K562 (cell line): ENCODE measurements at regions not wholly inside any gene's neighbourhood (a gene's known extent, or its start where the extent isn't known, plus 50 kb on each side); places are given as distances from the start of the nearest gene placed in this dataset.
A peak's percentile ranks its signal among the peaks of the same experiment; 100 is the strongest.
"Not testable (repeated sequence)": the region's sequence is repeated elsewhere in the genome, so short reads cannot be mapped to it uniquely, and the experiment has no call there.

Source experiments
- ATF3 ChIP-seq, 2 experiments: fragments of 450-650 bp in 1 of 2; sonication (generic) in 1 of 2; formaldehyde crosslinking in 1 of 2; IDR thresholded peaks in 1 of 2; conservative IDR thresholded peaks in 1 of 2; 2 replicates each; pipeline versions ENCODE4 v1.6.1 to v1.8.1; 2016 to 2023; ENCODE audit warnings: mild to moderate bottlenecking in 2 of 2, moderate library complexity in 2 of 2, inconsistent platforms in 1 of 2, missing genetic modification reagents in 1 of 2
- CSDE1 ChIP-seq, 2 experiments: fragments of 450-650 bp; IDR thresholded peaks; 2 replicates each; pipeline ENCODE4 v1.6.1; 2016; ENCODE audit warnings: mild to moderate bottlenecking in 1 of 2
- E2F6 ChIP-seq, 2 experiments: IDR thresholded peaks; 2 replicates each; pipeline ENCODE4 v1.6.1; 2011; ENCODE audit warnings: borderline replicate concordance in 1 of 2, control low read depth in 1 of 2, low read depth in 1 of 2, low read length in 1 of 2, mild to moderate bottlenecking in 1 of 2, mixed read lengths in 1 of 2, moderate library complexity in 1 of 2; ENCODE audit not compliant: insufficient read depth in 1 of 2, insufficient read length in 1 of 2, poor library complexity in 1 of 2, severe bottlenecking in 1 of 2; ENCODE audit errors: extremely low read depth in 1 of 2
- FOXJ2 ChIP-seq: fragments of 200-800 bp; sonication (Bioruptor generic); IDR thresholded peaks from 2 replicates; pipeline ENCODE4 v1.6.1; 2016; ENCODE audit warnings: missing genetic modification characterization, missing compliant biosample characterization
- HMGXB4 ChIP-seq: sonication (generic); formaldehyde crosslinking; IDR thresholded peaks from 2 replicates; pipeline ENCODE4 v1.8.1; 2023; ENCODE audit warnings: mild to moderate bottlenecking, missing genetic modification reagents
- L3MBTL2 ChIP-seq: fragments of 450-650 bp; IDR thresholded peaks from 2 replicates; pipeline ENCODE4 v1.6.1; 2016; ENCODE audit warnings: mild to moderate bottlenecking, moderate library complexity
- MYBL2 ChIP-seq, 2 experiments: fragments of 450-650 bp in 1 of 2; sonication (generic) in 1 of 2; formaldehyde crosslinking in 1 of 2; IDR thresholded peaks; 2 replicates each; pipeline versions ENCODE4 v1.6.1 to v1.8.1; 2017 to 2022; ENCODE audit warnings: borderline replicate concordance in 1 of 2, inconsistent platforms in 1 of 2, low read depth in 1 of 2, mild to moderate bottlenecking in 1 of 2, missing genetic modification reagents in 1 of 2, moderate library complexity in 1 of 2
- NR2C1 ChIP-seq, 2 experiments: fragments of 450-650 bp; IDR thresholded peaks; 2 replicates each; pipeline ENCODE4 v1.6.1; 2017; ENCODE audit warnings: mild to moderate bottlenecking in 2 of 2, antibody characterized with exemption in 1 of 2, inconsistent platforms in 1 of 2, missing compliant biosample characterization in 1 of 2, missing genetic modification characterization in 1 of 2
- SUPT5H ChIP-seq: fragments of 450-650 bp; IDR thresholded peaks from 2 replicates; pipeline ENCODE4 v1.6.1; 2016
- TAF7 ChIP-seq: fragments of 450-650 bp; IDR thresholded peaks from 2 replicates; pipeline ENCODE4 v1.6.1; 2016; ENCODE audit warnings: missing genetic modification characterization, missing compliant biosample characterization
- ZNF407 ChIP-seq: fragments of 450-650 bp; IDR thresholded peaks from 2 replicates; pipeline ENCODE4 v1.6.1; 2016; ENCODE audit warnings: low read depth
- ZNF644 ChIP-seq: fragments of 200-800 bp; sonication (Bioruptor generic); IDR thresholded peaks from 2 replicates; pipeline ENCODE4 v1.6.1; 2016; ENCODE audit warnings: low read depth, missing genetic modification characterization, missing compliant biosample characterization
- ZNF766 ChIP-seq: fragments of 200-800 bp; sonication (Bioruptor generic); conservative IDR thresholded peaks from 2 replicates; pipeline ENCODE4 v1.6.1; 2016; ENCODE audit warnings: missing genetic modification characterization, missing compliant biosample characterization

GRCh38 chr6:88420967-88421488 lies 254.9 kb upstream of the CNR1 start (continued):
- TF ChIP-seq ZNF644 (tag) = 0 out of 2 replicates have a peak, but pooled peaks have one; percentile 56
- peak; percentile 51; the same call in 1 of the 2 replicates for TF ChIP-seq L3MBTL2
- peak; percentile 52 to 85; a peak in 2 of 4 replicates for TF ChIP-seq CSDE1 (IDR thresholded peaks at IDR 0.05)
- TF ChIP-seq SUPT5H = peak; percentile 60
- TF ChIP-seq FOXJ2 = 0 out of 2 replicates have a peak, but pooled peaks have one; percentile 30
- peak; percentile 24; the same call in 1 of the 2 replicates for TF ChIP-seq ZNF766 (CRISPR knock-in tag)
- peak in 1 of 2 experiments; percentile 29 for TF ChIP-seq E2F6 (IDR thresholded peaks at IDR 0.05; ENCODE audit: borderline replicate concordance in 1 of 2, extremely low read depth in 1 of 2, insufficient read depth in 1 of 2, insufficient read length in 1 of 2, low read depth in 1 of 2, low read length in 1 of 2, poor library complexity in 1 of 2, severe bottlenecking in 1 of 2)
- TF ChIP-seq HMGXB4 (CRISPR knock-in tag) = peak; percentile 31; the same call in 1 of the 2 replicates
- not testable (repeated sequence) for TF ChIP-seq ATF3 (IDR thresholded peaks at IDR 0.05); MYBL2 (CRISPR knock-in tag; IDR thresholded peaks at IDR 0.05; ENCODE audit: borderline replicate concordance)
- peak; percentile 41; the same call in 1 of the 2 replicates for TF ChIP-seq ATF3 (CRISPR knock-in tag; conservative IDR thresholded peaks at IDR 0.05)
- TF ChIP-seq MYBL2 (IDR thresholded peaks at IDR 0.05; ENCODE audit: low read depth) = peak; percentile 52
- peak; percentile 96 for TF ChIP-seq TAF7 (tag)
- TF ChIP-seq NR2C1 (IDR thresholded peaks at IDR 0.05) = peak; percentile 48
- TF ChIP-seq NR2C1 (tag; IDR thresholded peaks at IDR 0.05) = peak; percentile 60
- peak; percentile 66; the same call in 1 of the 2 replicates for TF ChIP-seq ZNF407
